Mammary epithelial cell (primary cell): ENCODE measurements at regions not wholly inside any gene's neighbourhood (a gene's known extent, or its start where the extent isn't known, plus 50 kb on each side); places are given as distances from the start of the nearest gene placed in this dataset.

Source experiments
- EZH2 ChIP-seq: IDR thresholded peaks from 2 replicates; pipeline ENCODE4 v1.6.1; 2012; ENCODE audit warnings: low read length, inconsistent platforms, borderline replicate concordance
- TF ChIP-seq, protein P1 (sequence below), 2 donors: IDR thresholded peaks in 1 of 2; conservative IDR thresholded peaks in 1 of 2; 2 replicates each; pipeline ENCODE4 v1.5.1; 2011 to 2012; ENCODE audit warnings: inconsistent platforms in 2 of 2, low read length in 2 of 2, mild to moderate bottlenecking in 2 of 2, control low read depth in 1 of 2, low read depth in 1 of 2; ENCODE audit not compliant: insufficient read depth in 1 of 2; ENCODE audit errors: extremely low read depth in 1 of 2

DNA sequence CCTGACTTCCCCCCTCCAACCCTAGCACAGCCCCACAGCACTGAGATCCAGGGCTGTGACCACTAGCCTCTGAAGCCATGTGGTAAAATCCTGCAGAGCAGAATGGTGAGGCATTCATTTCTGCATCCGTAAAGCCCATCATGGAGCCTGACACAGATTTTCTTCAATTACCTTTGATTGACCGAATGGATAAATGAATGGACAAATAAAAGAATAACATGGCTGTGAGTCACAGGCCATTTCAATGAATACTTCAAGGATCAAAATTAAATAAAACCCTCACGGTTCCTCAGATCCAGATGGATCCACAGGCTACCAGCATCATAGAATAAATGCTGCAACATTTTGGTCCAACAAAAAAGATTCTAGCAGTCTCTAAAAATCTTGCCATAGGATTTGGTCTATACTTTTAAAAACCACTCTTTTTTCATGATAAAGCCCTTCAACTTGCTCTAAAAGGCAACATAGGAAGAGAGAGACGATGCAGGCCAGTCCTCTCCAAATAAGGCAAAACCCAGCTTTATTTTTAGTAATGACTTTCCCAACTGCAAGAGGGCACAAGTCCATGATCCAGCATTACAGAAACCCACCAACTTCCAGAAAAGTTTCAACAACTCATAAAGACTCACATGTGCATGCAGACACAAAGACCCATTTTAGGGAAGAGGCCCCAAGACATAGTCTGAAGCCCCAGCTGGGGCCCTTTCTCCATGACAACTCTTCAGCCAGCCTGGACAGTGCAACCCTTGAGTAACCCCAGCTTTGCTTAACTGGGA is 52.4 kb upstream of the MRPS22 start:
- TF ChIP-seq, protein P1, sequence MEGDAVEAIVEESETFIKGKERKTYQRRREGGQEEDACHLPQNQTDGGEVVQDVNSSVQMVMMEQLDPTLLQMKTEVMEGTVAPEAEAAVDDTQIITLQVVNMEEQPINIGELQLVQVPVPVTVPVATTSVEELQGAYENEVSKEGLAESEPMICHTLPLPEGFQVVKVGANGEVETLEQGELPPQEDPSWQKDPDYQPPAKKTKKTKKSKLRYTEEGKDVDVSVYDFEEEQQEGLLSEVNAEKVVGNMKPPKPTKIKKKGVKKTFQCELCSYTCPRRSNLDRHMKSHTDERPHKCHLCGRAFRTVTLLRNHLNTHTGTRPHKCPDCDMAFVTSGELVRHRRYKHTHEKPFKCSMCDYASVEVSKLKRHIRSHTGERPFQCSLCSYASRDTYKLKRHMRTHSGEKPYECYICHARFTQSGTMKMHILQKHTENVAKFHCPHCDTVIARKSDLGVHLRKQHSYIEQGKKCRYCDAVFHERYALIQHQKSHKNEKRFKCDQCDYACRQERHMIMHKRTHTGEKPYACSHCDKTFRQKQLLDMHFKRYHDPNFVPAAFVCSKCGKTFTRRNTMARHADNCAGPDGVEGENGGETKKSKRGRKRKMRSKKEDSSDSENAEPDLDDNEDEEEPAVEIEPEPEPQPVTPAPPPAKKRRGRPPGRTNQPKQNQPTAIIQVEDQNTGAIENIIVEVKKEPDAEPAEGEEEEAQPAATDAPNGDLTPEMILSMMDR (conservative IDR thresholded peaks at IDR 0.05 in 1 of 2, IDR thresholded peaks at IDR 0.05 in 1 of 2; ENCODE audit: extremely low read depth in 1 of 2, insufficient read depth in 1 of 2, low read depth in 1 of 2, low read length in 2 of 2) = no peak
- TF ChIP-seq EZH2 = no peak
